Activated T-cell treated with anti-CD3 and anti-CD28 coated beads, Interleukin-2, amount 50 U/mL, for 48 hours (primary cell): ENCODE measurements at regions not wholly inside any gene's neighbourhood (a gene's known extent, or its start where the extent isn't known, plus 50 kb on each side); places are given as distances from the start of the nearest gene placed in this dataset.
A peak's percentile ranks its signal among the peaks of the same experiment; 100 is the strongest.

Experiments used
- DNase-seq, 2 experiments: peaks; one replicate each; pipeline ENCODE4 v3.0.0-alpha.2; 2020

DNA sequence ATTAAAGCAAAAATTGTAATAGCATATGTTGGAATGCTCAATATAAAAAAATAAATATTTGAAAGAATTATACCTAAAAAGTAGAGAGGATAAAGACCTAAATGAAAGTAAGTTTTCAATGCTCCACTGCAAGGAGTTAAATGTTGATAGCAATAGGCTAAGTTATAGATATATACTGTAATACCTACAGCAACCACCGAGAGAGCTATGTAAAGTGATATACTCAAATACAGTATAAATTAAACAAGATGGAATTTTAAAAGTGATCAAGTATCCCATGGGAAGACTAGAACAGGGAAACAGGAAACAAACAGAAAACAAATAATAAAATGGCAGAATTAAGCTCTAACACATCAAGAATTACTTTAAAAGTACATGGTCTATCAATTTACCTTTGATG, 73.9 kb downstream of the CASP3 start:
- no peak for DNase-seq

DNA sequence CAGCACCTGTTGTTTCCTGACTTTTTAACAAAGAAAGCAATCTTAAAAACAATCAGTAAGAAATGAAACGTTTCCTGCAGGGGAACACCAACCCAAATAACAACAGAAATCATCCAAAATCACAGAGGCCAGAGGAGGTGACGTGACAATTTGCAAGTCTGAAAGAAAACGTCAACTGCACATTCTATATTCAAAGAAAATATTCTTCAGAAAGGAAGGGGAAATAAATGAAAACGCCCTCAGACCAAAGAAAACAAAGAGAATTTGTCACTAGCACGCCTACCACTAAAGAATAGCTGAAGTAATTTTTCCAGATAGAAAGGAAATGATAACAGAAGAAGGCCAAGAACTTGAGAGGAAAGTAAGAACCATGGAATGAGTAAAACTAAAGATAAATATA, 74.4 kb downstream of the CASP3 start:
- no peak for DNase-seq

DNA sequence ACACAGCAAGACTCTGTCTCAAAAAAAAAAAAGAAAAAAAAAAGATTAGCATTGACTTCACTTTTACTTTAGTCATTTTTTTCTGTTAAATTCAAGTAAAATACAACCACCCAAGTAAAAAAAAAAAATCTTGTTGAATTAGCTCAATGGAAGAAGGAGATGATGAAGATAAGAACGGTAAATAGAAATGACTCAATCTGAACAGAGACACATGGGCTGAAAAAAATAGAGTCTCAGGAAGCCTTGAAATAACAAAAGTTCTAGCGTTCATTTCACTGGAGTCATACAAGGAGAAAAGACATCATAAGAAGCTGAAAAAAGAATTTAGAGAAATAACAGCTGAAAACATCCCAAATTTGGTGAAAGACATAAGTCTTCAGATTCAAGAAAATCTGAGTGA, 75.5 kb downstream of the CASP3 start:
- no peak for DNase-seq

DNA sequence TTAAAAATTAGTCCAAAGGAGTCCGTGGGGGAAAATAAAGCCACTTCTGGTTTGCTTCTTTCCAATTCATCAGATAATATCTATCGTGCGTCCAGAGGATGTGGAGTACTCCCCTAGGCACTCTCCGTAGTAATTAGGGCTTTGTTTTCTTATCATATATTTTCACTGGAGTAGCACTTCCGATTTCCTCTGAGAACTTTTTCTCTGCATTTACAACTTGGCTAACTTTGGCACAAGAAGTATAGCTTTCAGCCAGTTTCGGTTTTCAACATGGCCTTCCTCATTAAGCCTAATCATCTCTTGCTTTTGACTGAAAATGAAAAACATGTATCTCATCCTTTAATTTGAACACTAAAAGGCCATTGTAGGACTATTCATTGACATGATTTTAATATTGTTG, 80.5 kb downstream of the CASP3 start:
- DNase-seq: no peak

DNA sequence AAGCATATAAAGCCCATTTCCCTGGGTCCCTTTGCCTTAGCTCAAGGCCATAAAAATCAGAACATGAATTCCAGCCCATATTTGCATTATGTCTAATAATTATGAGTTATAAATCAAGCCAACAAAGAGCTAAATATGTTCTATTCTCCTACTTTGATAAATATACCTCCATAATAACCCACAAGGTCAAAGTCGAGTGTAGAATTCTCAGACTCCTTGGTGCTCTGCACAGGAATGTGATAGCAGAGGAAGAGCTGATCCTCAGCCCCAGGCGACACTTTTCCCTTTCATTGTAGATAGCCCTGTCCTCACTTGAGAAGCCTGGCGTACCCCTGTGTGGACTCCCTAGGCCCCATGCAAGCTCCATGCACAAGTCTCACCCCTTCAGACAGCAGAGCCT, 85.6 kb downstream of the CASP3 start:
- DNase-seq: no peak

DNA sequence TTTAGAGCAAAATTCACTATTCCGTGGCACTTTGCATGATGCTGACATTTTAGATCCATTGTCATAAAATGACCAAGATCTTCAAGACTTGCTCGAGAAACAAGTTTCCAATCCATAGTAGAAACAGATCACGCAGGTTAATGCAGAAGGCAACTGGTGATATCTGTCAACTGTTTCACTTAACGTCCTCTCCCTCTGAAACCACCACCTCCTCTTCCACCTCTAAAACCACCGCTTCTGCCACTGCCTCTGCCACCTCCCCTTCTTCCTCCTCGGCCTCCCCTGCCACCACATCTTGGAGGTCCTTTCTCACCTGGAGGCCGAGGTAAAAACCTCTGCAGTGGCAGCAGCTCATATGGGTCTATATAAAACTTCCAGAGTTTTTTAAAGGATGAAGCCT, 84.6 kb upstream of the IRF2 start:
- DNase-seq: no peak

DNA sequence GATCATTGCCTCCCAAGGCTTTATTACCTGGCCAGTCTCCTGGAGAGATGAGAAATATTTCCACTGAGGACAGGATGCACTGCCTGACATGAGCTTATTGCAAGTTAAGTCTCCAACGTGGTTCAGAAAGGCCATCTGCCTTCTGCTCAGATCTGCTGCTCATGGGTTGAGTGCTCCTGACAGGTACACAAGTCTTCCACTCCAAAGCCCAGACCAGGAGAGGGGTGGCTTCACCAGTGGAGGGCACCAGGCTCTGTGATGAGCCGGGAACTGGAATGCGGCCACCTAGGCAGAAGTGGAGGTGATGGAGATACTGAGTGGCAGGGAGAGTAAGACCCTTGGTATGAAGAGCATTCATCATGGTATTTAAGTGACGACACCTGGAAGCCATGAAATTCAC, 79.5 kb upstream of the IRF2 start:
- no peak for DNase-seq

DNA sequence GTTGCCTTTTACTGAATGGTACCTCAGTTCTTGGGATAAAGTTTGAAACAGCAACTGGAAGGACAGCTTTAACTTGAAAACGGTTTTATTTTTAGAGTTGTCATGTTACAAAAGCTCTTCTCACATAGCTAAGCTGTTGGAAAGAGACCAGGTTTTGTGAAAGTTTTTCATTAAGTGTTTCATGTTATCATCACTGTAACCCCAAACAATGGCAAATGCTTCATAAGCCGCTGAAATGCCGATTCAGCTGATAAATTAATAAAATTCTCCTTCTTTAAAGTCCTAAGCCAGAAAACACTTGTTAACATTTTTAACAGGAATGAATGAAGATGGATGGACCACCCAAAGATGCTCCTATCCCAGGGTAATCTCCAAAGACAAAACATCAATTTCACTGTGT, 76.1 kb upstream of the IRF2 start:
- DNase-seq: no peak

DNA sequence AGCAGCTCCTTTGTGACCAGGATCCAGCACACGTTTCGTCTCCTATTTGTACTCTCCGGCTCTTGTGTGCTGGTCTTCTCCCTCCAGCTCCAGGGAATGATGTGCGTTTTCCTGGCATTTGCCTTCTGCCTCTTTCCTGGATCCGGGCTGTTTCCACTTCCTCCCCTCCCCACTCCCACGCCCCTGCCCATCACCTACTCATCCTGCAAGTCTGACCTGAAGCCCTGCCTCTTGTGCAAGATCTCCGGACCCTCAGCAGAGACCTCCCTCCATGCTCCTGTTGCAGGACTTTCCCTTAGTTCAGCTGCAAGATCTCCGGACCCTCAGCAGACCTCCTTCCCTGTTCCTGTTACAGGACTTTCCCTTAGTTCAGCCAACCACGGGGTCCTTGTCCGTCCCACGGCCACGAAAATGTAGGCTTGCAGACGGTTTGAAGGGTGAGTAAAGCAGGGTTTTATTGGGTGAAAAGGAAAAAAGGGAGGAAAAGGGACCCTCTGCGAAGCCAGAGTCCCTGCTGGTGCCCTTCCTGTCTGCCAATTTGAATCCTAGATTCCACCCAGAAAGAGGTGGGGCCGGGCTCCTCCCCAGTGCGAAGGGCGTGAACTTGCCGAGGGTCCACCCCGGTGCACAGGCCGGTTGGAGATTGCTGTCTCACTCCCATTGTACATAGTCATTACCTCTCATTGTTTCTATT, 74.4 kb upstream of the IRF2 start:
- no peak for DNase-seq

DNA sequence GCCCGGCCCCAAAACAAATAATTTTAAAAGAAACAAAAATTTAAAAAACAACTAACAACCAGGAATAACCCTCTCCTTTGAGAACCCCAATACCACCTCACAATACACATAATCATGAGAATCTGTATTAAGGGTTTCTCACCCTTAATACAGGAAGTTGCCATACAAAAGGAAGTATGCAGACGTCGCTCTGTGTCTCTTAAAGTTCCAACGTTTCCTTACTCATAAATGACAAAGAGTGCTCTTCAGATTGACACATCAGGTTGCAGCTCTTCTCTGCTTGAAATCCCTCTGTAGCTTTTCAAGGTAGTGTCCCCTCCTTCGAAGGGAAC, 73.9 kb upstream of the IRF2 start:
- no peak for DNase-seq

DNA sequence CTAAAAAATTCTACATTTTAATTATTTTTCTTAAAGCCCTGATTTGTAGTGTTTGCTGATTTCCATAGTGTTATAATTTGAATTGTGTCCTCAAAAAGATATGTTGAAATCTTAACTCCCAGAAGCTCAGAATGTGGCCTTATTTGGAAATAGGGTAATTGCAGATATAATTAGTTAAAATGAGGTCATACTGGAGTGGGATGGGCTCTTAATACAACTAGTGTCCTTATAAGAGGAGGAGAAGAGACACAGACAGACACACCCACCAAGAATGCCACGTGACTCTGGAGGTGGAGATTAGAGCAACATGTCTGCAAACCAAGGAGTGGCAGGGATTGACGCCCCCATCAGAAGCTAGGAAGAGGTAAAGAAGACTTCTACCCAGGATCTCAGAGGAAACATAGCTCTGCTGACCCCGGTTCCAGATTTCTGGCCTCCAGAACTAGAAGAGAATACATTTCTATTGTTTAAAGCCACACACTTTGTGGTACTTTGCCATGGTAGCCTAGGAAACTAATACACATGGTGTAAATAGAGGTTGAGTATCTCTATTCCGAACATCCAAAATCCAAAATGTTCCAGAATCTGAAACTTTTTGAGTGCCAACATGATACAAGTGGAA, 70.5 kb upstream of the IRF2 start:
- DNase-seq: no peak

DNA sequence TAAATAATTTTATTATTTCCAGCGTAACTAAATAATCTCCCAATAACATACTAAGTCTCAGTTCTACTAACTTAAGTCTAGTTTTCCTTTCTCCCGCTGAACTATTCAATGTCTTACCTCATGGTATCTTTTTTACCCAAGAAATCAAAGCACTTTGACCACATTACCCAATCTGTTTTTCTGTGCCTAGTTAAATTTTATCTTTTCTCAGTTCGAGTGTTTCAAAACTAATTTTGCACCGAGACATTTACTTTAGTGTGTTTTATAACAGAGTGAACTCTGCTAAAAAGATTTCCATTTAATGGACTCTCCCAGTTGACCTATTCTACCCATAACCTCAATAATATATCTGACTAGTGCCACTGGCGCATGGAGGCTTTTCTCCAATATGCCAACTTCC, 67.6 kb upstream of the IRF2 start:
- DNase-seq: no peak

DNA sequence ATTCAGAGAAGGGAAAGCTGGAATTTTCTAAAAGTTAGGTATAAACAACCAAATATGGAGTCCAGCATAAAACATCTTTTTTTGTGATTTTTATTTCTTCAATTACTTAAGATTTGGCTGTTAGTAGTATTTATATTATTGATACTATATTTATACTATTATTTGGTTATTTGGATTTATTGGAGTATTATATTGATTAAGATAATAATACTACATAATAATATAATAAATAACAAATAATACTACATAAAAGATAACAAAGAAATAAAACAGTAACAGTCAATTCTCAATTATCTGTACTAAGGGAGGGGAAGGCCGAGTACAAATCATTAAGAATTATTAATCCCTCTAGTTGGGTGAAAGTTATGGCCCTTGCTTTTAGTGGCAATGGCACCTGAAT, 66.0 kb upstream of the IRF2 start:
- no peak for DNase-seq

DNA sequence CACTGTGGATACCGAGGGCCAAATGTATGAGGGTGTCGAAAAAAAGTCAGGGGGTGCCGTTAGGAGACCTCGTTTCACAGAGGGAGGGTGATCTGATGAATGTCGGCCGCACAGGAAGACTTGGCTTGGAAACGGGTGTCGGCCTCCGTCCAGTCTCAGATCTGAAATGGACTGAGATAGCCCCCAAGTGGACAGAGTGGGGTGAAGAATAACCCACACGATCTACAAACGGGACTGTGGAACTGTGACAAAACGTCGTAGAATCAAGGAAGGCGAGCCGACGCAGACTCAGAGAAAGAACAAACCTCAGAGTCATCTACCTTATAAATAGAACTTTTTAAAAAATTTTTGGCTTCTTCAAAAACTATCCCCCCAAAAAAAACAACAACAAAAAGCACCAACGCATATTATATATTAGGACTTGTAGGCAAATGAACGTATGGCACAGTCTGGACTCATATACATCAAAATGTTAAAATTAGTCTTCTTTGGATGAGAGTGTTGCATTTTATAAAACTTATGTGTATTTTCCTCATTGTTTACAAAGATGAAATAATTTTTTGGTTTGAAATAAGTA, 63.8 kb upstream of the IRF2 start:
- DNase-seq: peak; percentile 71 to 73

DNA sequence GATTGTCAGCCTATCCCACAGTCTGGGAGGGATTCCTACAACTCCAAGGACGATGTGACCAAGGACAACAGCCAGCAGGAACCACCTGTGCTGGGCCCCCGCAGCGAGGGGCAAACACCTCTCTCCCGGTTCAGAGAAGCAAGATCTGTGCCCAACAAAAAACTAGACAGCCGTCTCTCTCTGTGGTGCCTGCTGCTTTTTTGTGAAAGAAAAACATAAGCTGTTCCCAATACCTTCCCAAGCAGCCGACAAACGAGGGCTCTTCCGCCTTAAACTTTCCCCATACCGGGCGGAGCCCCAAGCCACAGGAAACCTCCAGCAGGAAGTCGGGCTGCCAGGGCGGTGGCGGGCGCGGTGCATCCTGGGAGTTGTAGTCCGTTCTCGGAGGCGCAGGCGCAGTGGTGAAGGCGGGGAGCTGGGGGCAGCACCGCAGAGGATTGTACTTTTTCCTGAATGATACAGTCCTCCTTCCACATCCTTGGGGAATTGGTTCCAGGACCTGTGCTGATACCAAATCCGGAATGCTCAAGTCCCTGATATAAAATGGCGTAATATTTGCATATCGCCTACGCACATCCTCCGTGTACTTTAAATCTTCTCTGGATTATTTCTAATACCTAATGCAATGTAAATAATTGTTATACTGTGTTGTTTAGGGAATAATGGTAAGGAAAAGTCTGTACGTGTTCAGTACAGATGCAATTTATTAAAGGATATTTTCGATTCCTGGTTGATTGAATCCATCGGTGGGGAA, 63.1 kb upstream of the IRF2 start:
- peak; percentile 94 to 95 for DNase-seq

DNA sequence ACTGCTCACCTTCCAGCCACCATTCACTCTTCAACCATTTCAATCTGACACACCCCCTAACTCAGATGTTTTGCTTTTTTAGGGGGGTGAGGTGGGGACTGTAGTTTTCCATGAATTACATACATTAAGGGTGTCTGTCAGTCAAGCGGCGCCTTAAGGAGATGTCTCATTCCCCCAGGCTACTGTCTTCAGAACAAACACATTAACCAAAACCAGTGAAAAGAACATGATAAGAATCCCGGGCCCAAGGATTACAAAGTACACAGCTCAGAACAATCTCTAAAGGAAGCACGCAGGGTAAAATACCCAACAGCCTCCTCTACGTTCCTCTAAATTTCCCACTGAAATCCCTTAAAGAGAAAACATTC, 62.5 kb upstream of the IRF2 start:
- no peak for DNase-seq

DNA sequence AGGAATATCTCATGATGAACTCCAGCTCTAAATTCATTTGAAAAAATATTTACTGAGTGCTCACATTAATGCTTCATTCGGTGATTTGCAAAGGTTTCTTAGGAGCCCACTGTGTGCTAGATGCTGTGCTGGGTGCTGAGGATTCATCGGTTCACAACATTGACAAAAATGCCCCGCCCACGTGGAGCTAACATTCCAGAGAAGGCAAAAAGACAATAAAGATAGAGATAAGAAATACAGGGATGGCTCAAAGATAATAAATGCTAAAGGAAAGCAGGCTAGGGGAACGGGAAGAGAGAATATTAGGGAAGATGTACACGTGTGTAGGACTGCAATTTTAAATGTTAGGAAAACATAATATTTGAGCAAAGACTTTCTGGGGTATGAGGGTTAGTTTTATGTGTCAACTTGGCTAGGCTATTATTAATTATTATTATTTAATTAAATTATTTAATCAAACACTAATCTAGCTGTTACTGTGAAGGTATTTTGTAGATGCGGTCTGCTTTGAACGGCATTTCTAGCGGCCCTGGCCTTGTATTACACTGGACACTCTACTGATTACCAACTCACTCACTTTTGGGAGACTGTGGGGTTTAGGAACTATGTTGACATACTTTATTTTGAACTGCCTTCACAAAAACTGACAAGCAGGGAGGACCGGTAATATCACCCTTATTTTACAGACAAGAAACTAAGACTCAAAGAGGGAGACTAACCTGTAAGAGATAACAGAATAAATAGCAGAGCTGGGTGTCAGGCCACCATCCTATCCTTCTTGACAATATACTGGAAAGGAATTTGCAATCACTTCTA, 61.9 kb upstream of the IRF2 start:
- DNase-seq: no peak

DNA sequence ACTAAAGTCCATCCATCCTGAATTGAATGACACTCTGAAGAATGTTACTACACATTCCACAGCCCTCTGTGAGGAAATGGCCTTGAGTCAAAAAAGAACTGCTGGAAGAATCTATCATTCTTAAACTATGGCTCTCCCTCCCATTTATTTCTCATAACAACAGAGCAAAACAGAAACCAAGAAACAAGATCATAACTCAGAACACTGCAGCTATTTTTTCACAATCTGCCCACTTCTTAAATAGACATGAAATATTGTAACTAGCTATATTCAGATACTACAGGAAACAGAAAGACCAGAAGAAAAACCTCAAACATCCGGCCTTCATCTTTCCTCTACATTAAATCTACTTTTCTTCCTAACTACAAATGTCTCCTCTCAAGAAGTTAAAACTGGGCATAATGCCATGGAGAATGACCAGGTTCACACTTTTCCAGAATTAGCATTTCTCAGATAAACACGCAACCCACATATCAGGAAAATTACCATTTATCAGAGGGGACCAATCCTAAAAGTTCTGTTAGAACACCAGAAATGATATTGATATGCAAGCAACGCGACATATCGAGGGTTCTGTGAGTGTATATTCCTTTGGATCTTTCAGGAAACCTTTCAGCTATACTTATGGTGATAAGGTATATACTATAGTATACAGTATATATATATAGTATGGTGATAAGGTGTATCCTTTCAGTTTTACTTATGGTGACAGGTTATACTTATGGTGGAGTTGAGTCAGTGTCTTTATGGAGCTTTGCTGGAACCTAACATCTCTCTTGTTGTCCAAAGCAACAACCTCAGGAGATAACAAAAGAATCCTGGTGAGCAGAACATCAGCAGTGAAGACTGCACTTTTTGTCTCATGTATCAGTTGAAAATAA, 60.4 kb upstream of the IRF2 start:
- DNase-seq: no peak

DNA sequence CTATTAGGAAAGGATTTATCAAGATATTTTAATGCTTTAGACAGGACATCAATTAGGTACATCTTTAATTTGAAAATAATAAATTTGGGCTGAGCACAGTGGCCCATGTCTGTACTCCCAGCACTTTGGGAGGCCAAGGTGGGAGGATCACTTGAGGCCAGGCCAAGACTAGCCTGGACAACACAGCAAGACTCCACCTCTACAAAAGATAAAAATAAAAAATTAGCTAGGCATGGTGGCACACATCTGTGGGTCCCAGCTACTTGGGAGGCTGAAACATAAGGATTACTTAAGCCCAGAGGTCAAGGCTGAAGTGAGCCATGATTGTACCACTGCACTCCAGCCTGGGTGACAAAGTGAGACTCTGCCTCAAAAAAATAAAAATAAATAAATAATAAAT, 59.6 kb upstream of the IRF2 start:
- DNase-seq: no peak

DNA sequence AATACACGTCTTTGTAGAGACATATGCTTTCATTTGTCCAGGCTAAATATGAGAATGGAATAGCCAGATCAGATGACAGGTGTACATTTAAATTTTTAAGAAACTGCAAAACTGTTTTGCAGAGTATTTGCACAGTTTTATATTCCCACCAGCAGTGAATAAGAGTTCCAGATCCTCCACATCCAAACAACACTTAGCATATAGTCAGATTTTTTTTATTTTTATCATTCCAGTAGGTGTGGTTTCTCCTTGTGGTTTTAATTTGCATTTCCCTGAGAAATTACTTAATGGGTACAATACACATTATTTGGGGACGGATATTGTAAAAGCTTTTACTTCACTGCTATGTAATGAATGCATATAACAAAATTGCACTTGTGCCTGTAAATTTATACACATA, 56.7 kb upstream of the IRF2 start:
- no peak for DNase-seq

DNA sequence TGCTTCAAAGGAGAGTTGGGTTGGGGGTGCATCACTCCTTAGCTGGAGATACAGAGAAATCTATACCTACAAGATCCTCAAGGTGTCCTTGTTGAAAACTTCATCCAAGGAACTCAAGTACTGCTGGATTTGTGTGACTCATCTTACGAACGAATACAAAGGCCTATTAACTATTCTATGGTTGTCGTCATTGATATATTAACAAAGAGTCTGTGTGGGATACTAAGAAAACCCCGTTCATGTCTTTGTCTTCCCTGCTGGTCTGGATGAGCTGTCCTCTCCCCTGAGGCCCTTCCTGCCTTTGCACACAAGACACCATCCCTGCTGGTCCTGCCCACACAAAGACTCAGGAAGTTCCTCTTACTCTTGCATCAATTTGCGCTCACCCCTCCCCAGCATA, 54.9 kb upstream of the IRF2 start:
- DNase-seq: no peak

DNA sequence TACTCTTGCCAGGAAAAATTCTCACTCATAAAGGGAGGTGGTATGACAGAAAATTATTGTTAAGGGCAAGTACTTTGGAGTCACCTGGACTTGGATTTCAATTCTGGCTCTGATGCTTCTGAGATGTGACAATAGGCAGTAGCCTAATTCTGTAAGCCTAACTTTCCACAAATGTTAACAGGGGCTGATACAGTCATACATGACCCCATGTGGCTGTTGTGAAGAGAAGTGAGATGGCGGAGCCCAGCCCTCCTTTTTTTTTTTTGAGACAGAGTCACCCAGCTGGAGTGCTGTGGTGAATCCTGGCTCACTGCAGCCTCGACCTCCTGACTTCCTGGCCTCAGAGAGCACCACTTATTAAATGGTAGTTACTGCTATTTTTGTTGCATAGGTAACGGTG, 54.4 kb upstream of the IRF2 start:
- no peak for DNase-seq
